ENCODE measurements at regions not wholly inside any gene's neighbourhood (a gene's known extent, or its start where the extent isn't known, plus 50 kb on each side); places are given as distances from the start of the nearest gene placed in this dataset.

DNA sequence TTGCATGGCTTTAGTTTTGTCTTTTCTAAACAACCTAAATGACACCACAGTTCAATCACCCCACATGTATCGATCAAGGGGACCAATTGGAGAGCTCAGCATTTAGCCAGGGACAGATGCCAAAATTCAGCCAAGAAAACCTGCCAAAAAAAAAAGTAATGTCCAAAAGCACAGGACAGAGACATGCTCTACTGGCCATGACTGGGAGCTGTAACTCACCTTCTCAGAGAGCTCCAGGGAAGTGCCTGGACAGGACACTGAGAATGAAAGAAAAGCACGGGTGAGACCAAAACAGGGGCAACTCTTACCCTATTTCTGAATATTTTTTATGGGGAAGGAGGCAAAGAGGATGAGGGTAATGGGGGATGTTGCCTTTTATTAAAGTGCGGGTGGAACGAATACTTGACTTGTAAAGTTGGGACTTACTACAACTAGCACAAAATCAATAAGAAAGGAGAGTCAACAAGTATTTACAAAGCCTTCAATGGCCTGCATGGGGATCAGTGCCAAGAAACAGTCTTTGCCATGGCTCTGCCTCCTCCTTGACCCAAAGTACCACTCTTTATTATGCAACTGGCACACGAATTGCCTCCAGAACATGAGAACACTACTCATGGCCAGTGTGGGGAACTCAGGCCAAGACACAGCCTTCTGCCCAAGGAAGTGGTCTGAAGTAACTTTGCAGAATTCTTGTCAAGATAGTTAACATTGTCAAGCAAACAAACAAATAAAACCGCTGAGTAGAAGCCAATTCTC, 72.9 kb upstream of the HK2 start (continued):
- TF ChIP-seq KDM4A (IDR thresholded peaks at IDR 0.05; ENCODE audit: low read depth, low read length, severe bottlenecking) = no peak
- TF ChIP-seq ASH2L (IDR thresholded peaks at IDR 0.05; ENCODE audit: low read length) = no peak
- no peak for TF ChIP-seq GTF2F1 (IDR thresholded peaks at IDR 0.05; ENCODE audit: borderline replicate concordance, low read depth, low read length)
- TF ChIP-seq BACH1 (IDR thresholded peaks at IDR 0.05; ENCODE audit: low read length) = no peak
- TF ChIP-seq FOSL1 (IDR thresholded peaks at IDR 0.05; ENCODE audit: insufficient read depth, low read depth, low read length) = no peak

Data from H1 (cell line).